K562 (cell line): ENCODE measurements at regions not wholly inside any gene's neighbourhood (a gene's known extent, or its start where the extent isn't known, plus 50 kb on each side); places are given as distances from the start of the nearest gene placed in this dataset.

Experiments
- ATAC-seq: fragments of 200-7000 bp; cut with Tn5 transposase; 3 replicates; pipeline ENCODE4 v1.9.1; 2020; ENCODE audit warnings: moderate library complexity
- BruUV-seq: library from RNA; stranded (reverse); fragments of 400-500 nt; replicated peaks from 2 replicates; lab custom pipeline; 2021; lab: Mats Ljungman, UMichigan
- CTCF ChIA-PET: fragments of 300-600 bp; formaldehyde crosslinking; extraction: SDS; loops from one replicate; lab custom pipeline; 2021; ENCODE audit warnings: low intra/inter-chr PET ratio; lab: Yijun Ruan, JAX
- POLR2A ChIA-PET: fragments of 300-600, 350-650 bp; sonication (Branson Sonifier 250); formaldehyde crosslinking; extraction: SDS; loops from one replicate; lab custom pipeline; 2021; ENCODE audit warnings: antibody characterized with exemption, inconsistent platforms; lab: Yijun Ruan, JAX
- DNase-seq, 4 experiments: peaks; one replicate each; pipeline versions ENCODE4 v3.0.0 to v3.0.0-alpha.2; 2011 to 2018; ENCODE audit warnings: low spot score in 3 of 4, mixed read lengths in 3 of 4; ENCODE audit errors: extremely low read depth in 1 of 4
- FAIRE-seq: peaks from 2 replicates; lab custom pipeline; 2011; peaks lifted over from hg19 to GRCh38; lab: Jason Lieb, UNC
- H2AFZ ChIP-seq: 2 replicates; pipeline ENCODE4 v1.6.0; 2011; ENCODE audit warnings: low read depth, low read length, control low read depth, inconsistent platforms
- H3K27ac ChIP-seq: fragments of 200-600 bp; 3 replicates; pipeline ENCODE4 v1.8.0; 2011; ENCODE audit warnings: low read depth, mild to moderate bottlenecking, control low read depth, inconsistent platforms, low read length, moderate library complexity, mixed read lengths; ENCODE audit errors: extremely low read depth
- H3K27me3 ChIP-seq, 2 experiments: fragments of 300-600 bp in 1 of 2; 2 replicates in 1 of 2; 3 replicates in 1 of 2; pipeline versions ENCODE4 v1.6.0 to v1.8.0; 2011; ENCODE audit warnings: inconsistent platforms in 2 of 2, low read length in 2 of 2, mild to moderate bottlenecking in 1 of 2, mixed read lengths in 1 of 2, moderate library complexity in 1 of 2; ENCODE audit not compliant: control insufficient read depth in 2 of 2, insufficient read depth in 2 of 2
- H3K36me3 ChIP-seq: fragments of 300-600 bp; 3 replicates; pipeline ENCODE4 v1.8.0; 2011; ENCODE audit warnings: mild to moderate bottlenecking, low read length, inconsistent platforms; ENCODE audit not compliant: control insufficient read depth, insufficient read depth
- H3K4me1 ChIP-seq, 2 experiments: fragments of 200-600 bp in 1 of 2; replicated peaks in 1 of 2; 2 replicates in 1 of 2; 3 replicates in 1 of 2; pipeline versions ENCODE4 v1.5.1 to v1.8.0; 2011; ENCODE audit warnings: inconsistent platforms in 2 of 2, low read length in 2 of 2, mild to moderate bottlenecking in 1 of 2, mixed read lengths in 1 of 2, moderate library complexity in 1 of 2; ENCODE audit not compliant: control insufficient read depth in 2 of 2, insufficient read depth in 2 of 2
- H3K4me2 ChIP-seq: 2 replicates; pipeline ENCODE4 v1.6.1; 2011; ENCODE audit warnings: low read length, control low read depth, inconsistent platforms, mixed read lengths; ENCODE audit not compliant: insufficient read depth
- H3K4me3 ChIP-seq: fragments of 200-600 bp; sonication (generic), shearing (Covaris generic); 2 replicates; pipeline ENCODE4 v1.5.1; 2016; ENCODE audit warnings: control low read depth, inconsistent platforms
- H3K79me2 ChIP-seq: fragments of 200-600 bp; 3 replicates; pipeline ENCODE4 v1.8.0; 2011; ENCODE audit warnings: low read length, inconsistent platforms; ENCODE audit not compliant: control insufficient read depth, insufficient read depth
- H3K9ac ChIP-seq, 2 experiments: 2 replicates each; pipeline versions ENCODE4 v1.6.0 to v1.6.1; 2011; ENCODE audit warnings: low read depth in 2 of 2, low read length in 2 of 2, control low read depth in 1 of 2, inconsistent platforms in 1 of 2, mild to moderate bottlenecking in 1 of 2, mixed read lengths in 1 of 2; ENCODE audit not compliant: insufficient read depth in 1 of 2
- H3K9me1 ChIP-seq: one replicate; pipeline ENCODE4 v1.6.0; 2011; ENCODE audit warnings: inconsistent platforms, mild to moderate bottlenecking, low read length, moderate library complexity; ENCODE audit not compliant: control insufficient read depth, insufficient read depth
- H3K9me3 ChIP-seq: replicated peaks from 2 replicates; pipeline ENCODE4 v1.5.1; 2011; ENCODE audit warnings: low read depth, low read length, inconsistent platforms; ENCODE audit not compliant: control insufficient read depth, insufficient read depth
- H4K20me1 ChIP-seq: replicated peaks from 2 replicates; pipeline ENCODE4 v1.6.1; 2011; ENCODE audit warnings: low read length, inconsistent platforms, mixed read lengths; ENCODE audit not compliant: control insufficient read depth, insufficient read depth
- FOXK1 ChIP-seq: sonication (generic); formaldehyde crosslinking; IDR thresholded peaks from 2 replicates; pipeline ENCODE4 v1.8.0; 2022; ENCODE audit warnings: missing genetic modification reagents, mild to moderate bottlenecking, borderline replicate concordance
- HDAC2 ChIP-seq: fragments of 450-650 bp; IDR thresholded peaks from 2 replicates; pipeline ENCODE4 v1.6.1; 2016; ENCODE audit warnings: mild to moderate bottlenecking
- PRPF4 ChIP-seq: fragments of 200-400 bp; formaldehyde crosslinking; IDR thresholded peaks from one replicate; pipeline ENCODE4 v1.6.1; 2017; ENCODE audit warnings: low read length, low read depth, mild to moderate bottlenecking; ENCODE audit not compliant: insufficient read depth, poor library complexity, severe bottlenecking
- ZNF253 ChIP-seq: fragments of 250-450 bp; sonication (Bioruptor Pico); conservative IDR thresholded peaks from 2 replicates; pipeline ENCODE4 v1.6.1; 2021; ENCODE audit warnings: mild to moderate bottlenecking
- WGBS: fragments of 100-300 bp; shearing (Covaris generic); methylation state at CpG from one replicate; pipeline ENCODE4 v1.1.6; 2016; ENCODE audit warnings: low coverage, mixed read lengths; ENCODE audit not compliant: insufficient coverage; ENCODE audit errors: missing lambda C conversion rate; 5-methylcytosine and 5-hydroxymethylcytosine counted together
- in situ Hi-C: fragments of 300-500 bp; cut with MboI; formaldehyde crosslinking; loops from 4 replicates; pipeline ENCODE4 v1.15.0; 2018; ENCODE audit warnings: inconsistent platforms, mixed read lengths
- intact Hi-C: fragments of 100-400 bp; cut with micrococcal nuclease; formaldehyde crosslinking; loops from 2 replicates; pipeline ENCODE4 v1.14.2; 2022
- TF ChIP-seq, protein P1 (sequence below): sonication (generic); formaldehyde crosslinking; IDR thresholded peaks from 2 replicates; pipeline ENCODE4 v1.8.0; 2022; ENCODE audit warnings: mild to moderate bottlenecking, missing genetic modification reagents
- TF ChIP-seq, protein P2 (sequence below): sonication (generic); formaldehyde crosslinking; IDR thresholded peaks from 2 replicates; pipeline ENCODE4 v1.9.0; 2022; ENCODE audit warnings: mild to moderate bottlenecking, missing genetic modification reagents
- TF ChIP-seq, protein P3 (sequence below), 2 experiments: fragments of 450-650 bp; conservative IDR thresholded peaks; 2 replicates each; pipeline ENCODE4 v1.6.1; 2017; ENCODE audit warnings: mild to moderate bottlenecking in 2 of 2, moderate library complexity in 2 of 2

DNA sequence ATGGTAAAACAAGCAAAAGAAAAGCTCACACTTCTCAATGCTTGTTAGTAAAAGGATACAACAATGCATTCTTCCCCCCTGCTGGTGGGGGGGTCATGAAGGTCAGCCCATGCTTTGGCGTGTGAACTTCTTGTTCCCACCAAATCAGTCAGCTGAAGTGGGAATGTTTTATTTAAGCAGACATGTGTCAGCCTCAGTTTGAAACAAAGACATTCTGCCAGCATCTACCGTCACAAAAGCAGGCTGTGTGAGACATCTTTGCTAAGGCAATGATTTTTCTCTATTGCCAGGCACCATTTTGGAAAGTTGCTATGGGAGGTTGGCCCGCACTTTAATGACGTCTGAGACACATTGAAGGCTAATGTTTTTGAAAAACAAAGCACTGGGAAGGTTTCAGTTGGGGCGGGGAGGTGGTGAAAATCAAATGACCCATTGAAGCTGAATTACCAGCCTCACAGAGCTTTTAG lies 206.6 kb downstream of the TLE3 start (continued):
- TF ChIP-seq, protein P1, sequence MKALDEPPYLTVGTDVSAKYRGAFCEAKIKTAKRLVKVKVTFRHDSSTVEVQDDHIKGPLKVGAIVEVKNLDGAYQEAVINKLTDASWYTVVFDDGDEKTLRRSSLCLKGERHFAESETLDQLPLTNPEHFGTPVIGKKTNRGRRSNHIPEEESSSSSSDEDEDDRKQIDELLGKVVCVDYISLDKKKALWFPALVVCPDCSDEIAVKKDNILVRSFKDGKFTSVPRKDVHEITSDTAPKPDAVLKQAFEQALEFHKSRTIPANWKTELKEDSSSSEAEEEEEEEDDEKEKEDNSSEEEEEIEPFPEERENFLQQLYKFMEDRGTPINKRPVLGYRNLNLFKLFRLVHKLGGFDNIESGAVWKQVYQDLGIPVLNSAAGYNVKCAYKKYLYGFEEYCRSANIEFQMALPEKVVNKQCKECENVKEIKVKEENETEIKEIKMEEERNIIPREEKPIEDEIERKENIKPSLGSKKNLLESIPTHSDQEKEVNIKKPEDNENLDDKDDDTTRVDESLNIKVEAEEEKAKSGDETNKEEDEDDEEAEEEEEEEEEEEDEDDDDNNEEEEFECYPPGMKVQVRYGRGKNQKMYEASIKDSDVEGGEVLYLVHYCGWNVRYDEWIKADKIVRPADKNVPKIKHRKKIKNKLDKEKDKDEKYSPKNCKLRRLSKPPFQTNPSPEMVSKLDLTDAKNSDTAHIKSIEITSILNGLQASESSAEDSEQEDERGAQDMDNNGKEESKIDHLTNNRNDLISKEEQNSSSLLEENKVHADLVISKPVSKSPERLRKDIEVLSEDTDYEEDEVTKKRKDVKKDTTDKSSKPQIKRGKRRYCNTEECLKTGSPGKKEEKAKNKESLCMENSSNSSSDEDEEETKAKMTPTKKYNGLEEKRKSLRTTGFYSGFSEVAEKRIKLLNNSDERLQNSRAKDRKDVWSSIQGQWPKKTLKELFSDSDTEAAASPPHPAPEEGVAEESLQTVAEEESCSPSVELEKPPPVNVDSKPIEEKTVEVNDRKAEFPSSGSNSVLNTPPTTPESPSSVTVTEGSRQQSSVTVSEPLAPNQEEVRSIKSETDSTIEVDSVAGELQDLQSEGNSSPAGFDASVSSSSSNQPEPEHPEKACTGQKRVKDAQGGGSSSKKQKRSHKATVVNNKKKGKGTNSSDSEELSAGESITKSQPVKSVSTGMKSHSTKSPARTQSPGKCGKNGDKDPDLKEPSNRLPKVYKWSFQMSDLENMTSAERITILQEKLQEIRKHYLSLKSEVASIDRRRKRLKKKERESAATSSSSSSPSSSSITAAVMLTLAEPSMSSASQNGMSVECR, result no peak
- TF ChIP-seq ZNF253 (CRISPR knock-in tag), result no peak
- TF ChIP-seq, protein P2, sequence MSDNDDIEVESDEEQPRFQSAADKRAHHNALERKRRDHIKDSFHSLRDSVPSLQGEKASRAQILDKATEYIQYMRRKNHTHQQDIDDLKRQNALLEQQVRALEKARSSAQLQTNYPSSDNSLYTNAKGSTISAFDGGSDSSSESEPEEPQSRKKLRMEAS (CRISPR knock-in tag), result no peak

DNA sequence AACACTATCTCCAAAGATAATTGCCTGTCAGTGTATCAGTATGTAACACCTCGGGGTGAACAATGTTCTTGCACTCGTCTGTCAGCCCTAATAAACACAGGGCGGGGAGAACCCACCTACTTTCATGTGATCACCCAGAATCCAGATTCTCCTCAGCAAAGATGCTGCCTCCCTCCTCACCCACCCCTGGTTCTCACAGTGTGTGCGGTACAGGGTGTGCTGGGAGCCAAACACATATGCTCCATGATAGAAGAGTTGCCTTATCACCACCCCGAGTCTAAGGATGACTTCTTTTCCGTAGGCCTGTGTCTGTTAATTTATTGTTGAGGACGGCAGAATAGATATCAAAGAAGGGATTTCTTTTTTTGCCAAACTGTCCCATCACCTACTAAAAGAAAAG lies 206.1 kb downstream of the TLE3 start:
- Histone ChIP-seq H3K9me1 (no peaks in the 10 kb centered on the region), H3K27ac (no peak overlapping the region), H4K20me1 (no peaks in the 10 kb centered on the region), H3K4me2 (no peak overlapping the region), H3K27me3 (peaks cover 0 to 4% of the 10 kb centered on the region in 2 experiments; a peak in 2 of 5 replicates), H2AFZ (no peak overlapping the region)
- no TSS peak for BruUV-seq
- CTCF ChIA-PET, result no interaction called here
- WGBS, result 0% methylated on average over 7 of the region's 7 CpGs
- ATAC-seq (no peak), FAIRE-seq (no peak), DNase-seq (no peak)
- TF ChIP-seq PRPF4, result no peak
- TF ChIP-seq, protein P3, sequence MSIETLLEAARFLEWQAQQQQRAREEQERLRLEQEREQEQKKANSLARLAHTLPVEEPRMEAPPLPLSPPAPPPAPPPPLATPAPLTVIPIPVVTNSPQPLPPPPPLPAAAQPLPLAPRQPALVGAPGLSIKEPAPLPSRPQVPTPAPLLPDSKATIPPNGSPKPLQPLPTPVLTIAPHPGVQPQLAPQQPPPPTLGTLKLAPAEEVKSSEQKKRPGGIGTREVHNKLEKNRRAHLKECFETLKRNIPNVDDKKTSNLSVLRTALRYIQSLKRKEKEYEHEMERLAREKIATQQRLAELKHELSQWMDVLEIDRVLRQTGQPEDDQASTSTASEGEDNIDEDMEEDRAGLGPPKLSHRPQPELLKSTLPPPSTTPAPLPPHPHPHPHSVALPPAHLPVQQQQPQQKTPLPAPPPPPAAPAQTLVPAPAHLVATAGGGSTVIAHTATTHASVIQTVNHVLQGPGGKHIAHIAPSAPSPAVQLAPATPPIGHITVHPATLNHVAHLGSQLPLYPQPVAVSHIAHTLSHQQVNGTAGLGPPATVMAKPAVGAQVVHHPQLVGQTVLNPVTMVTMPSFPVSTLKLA (conservative IDR thresholded peaks at IDR 0.05), result no peak
- TF ChIP-seq FOXK1, result no peak
- TF ChIP-seq HDAC2, result no peak
- TF ChIP-seq, all 486 proteins: peak for 0
- no peaks in the 10 kb centered on the region for H3K36me3 ChIP-seq
- no peak overlapping the region for H3K9ac ChIP-seq
- H3K9me3 ChIP-seq, result no peaks in the 10 kb centered on the region
- in situ Hi-C loops, result no loop called here
- no peak overlapping the region for H3K4me3 ChIP-seq
- no peaks in the 10 kb centered on the region for H3K79me2 ChIP-seq
- intact Hi-C loops, result no loop called here
- H3K4me1 ChIP-seq, result no peaks in the 10 kb centered on the region
- POLR2A ChIA-PET, result interaction anchor here (0.7 kb wide), 1 partner anchor 30 kb away, joined by 3 read pairs; no protein-coding TSS in a partner anchor
